Middle frontal gyrus (tissue), 1 donor: ENCODE measurements at regions not wholly inside any gene's neighbourhood (a gene's known extent, or its start where the extent isn't known, plus 50 kb on each side); places are given as distances from the start of the nearest gene placed in this dataset.

Experiments
- DNase-seq: peaks from one replicate; pipeline ENCODE4 v3.0.0-alpha.2; 2015; ENCODE audit warnings: low spot score; ENCODE audit errors: extremely low spot score

- DNase-seq = no peak
Measured at GRCh38 chr6:138550346-138550767, 51.1 kb upstream of the NHSL1 start.

- DNase-seq = no peak
Measured at GRCh38 chr6:138554146-138554545, 54.9 kb upstream of the NHSL1 start.

- DNase-seq = no peak
Measured at GRCh38 chr6:138555421-138555988, 56.2 kb upstream of the NHSL1 start.

GRCh38 chr6:138557147-138557546 is 57.9 kb upstream of the NHSL1 start:
- DNase-seq = no peak

GRCh38 chr6:138559143-138559542 is 59.8 kb upstream of the NHSL1 start:
- no peak for DNase-seq

- no peak for DNase-seq
Measured at GRCh38 chr6:138560130-138560860, 61.0 kb upstream of the NHSL1 start.

- DNase-seq = no peak
Measured at GRCh38 chr6:138562691-138563090, 63.4 kb upstream of the NHSL1 start.

- no peak for DNase-seq
Measured at GRCh38 chr6:138563231-138563630, 63.9 kb upstream of the NHSL1 start.

- no peak for DNase-seq
Measured at GRCh38 chr6:138563650-138564049, 64.4 kb upstream of the NHSL1 start.

GRCh38 chr6:138564170-138564721 is 65.0 kb upstream of the NHSL1 start:
- DNase-seq = no peak

GRCh38 chr6:138567052-138567451 is 67.8 kb upstream of the NHSL1 start:
- DNase-seq = no peak

- DNase-seq = no peak
Measured at GRCh38 chr6:138568997-138569396, 69.7 kb upstream of the NHSL1 start.

GRCh38 chr6:138569554-138569953 is 70.3 kb upstream of the NHSL1 start:
- DNase-seq = no peak

- DNase-seq = no peak
Measured at GRCh38 chr6:138569970-138570724, 70.9 kb upstream of the NHSL1 start.

GRCh38 chr6:138570725-138571029 is 71.4 kb upstream of the NHSL1 start:
- DNase-seq = no peak

- DNase-seq = no peak
Measured at GRCh38 chr6:138571181-138571580, 71.9 kb upstream of the NHSL1 start.

GRCh38 chr6:138571585-138572166 is 72.4 kb upstream of the NHSL1 start:
- DNase-seq = no peak

GRCh38 chr6:138572167-138572875 is 73.0 kb upstream of the NHSL1 start:
- DNase-seq = no peak

- no peak for DNase-seq
Measured at GRCh38 chr6:138572885-138573284, 73.6 kb upstream of the NHSL1 start.

- DNase-seq = no peak
Measured at GRCh38 chr6:138575257-138575656, 76.0 kb upstream of the NHSL1 start.

GRCh38 chr6:138576313-138576712 is 77.0 kb upstream of the NHSL1 start:
- no peak for DNase-seq
